KBM-7 (cell line): ENCODE measurements at regions not wholly inside any gene's neighbourhood (a gene's known extent, or its start where the extent isn't known, plus 50 kb on each side); places are given as distances from the start of the nearest gene placed in this dataset.

Source experiments
- DNase-seq: peaks from one replicate; pipeline ENCODE4 v3.0.0-alpha.2; 2015
- in situ Hi-C: fragments of 300-500 bp; cut with MboI; formaldehyde crosslinking; loops from 2 replicates; pipeline ENCODE4 v1.14.3; 2020; ENCODE audit warnings: low sequenced_read_pairs, low pct_unique_long_range_greater_than_20kb, mixed read lengths

GRCh38 chr11:70500076-70500847 is 101.9 kb downstream of the CTTN start:
- in situ Hi-C loops: no loop called here
- no peak for DNase-seq

DNA sequence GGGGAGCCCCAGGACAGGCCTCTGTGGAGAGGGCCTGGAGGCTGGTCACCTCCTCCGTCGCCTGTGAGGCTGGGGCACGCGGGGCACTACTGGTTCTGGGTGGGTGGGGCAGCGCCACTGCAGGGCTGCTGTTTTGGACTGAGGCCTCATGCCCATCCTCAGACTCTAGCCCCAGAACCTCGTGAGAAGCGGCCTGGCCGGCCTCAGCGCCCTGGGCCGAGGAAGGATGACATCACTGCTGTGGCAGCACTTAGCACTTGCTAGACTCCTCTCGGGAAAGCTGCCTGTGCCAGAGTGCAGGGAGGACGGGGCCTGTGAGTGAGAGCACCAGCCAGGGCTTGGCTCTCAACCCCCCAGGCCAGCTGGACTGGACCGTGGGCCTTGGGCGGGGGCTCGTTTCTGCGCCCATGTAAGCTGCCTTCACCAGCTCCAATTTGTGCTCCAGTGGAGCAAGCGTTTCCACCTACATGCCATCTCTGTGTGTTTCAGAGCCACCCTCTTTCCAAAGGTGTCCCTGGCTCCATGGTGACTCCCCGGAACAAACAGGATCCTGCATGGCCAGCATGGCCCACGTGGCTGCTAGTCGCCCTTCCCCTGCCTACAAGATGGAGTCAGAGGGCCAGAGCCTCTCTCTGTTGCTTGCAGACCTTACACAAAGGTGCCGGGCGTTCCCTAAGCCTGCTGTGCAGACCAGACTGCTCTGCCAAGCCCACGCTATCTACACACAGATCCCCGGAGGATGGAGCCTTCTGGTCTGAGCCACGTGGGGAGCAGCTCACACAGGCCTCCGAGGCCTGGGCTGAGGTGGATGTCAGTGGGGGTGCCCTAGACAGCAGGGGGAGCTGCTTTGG is 102.9 kb downstream of the CTTN start:
- no peak for DNase-seq
- in situ Hi-C loops: no loop called here

GRCh38 chr11:70501933-70502540 is 103.7 kb downstream of the CTTN start:
- in situ Hi-C loops: no loop called here
- no peak for DNase-seq

- in situ Hi-C loops: no loop called here
- no peak for DNase-seq
Measured at GRCh38 chr11:70502677-70503467, 104.5 kb downstream of the CTTN start.

GRCh38 chr11:70503468-70504221 is 105.3 kb downstream of the CTTN start:
- in situ Hi-C loops: no loop called here
- DNase-seq: no peak

DNA sequence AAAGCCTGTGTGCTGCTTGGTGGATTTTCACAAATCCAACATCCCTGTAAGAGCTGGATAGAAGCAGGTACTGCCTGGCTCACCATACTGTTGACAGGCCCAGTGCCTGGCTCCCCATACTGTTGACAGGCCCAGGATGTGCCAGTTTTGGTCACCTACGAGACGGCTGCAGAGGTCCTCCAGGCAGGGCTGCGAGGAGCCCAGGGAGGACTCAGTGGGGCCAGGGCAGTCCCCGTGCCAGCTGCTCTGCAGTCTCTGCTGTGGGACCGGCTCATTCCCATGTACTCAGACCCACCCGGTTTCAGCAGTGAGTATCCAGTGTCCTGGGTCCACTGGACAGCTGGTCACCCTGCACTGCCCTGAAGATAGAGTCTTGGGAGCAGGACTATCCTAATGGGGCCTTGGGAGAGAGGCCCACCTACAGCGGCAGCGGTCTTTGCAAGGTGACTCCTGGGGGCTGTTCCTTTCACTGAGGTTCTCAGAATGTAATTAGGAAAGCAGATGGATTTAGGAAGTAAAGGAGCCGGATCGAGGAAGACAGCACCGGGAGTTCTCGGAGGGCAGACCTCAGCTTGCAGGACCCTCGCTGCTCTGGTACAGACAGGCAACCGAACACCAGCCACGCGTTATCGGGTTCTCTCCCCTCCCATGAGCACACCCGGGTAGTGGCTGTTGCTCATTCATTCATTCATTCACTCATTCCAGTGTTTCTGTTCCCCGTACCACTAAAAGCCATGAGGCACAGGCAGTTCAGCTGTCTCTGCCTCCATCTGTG is 106.1 kb downstream of the CTTN start:
- in situ Hi-C loops: no loop called here

DNA sequence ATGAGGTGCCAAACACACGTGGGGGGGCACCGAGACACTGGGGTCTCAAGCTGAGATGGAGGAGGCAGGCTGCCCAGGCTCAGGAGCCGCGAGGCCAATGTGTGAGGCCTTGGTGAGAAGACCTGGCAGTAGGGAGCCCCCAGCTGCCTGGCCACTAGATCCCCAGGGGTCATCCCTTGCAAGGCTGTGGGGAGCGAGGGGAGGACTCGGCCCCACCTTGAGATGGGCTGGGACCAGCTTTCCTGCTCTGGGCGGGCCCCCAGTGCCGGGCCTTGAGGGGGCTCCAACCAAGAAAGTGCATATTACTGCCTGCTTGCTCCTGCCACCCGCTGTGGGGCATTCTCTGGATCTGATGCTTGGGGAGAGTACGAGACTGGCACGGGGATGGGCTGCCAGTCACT is 107.0 kb downstream of the CTTN start:
- in situ Hi-C loops: no loop called here
- no peak for DNase-seq

More for the DNA sequence above, 106.1 kb downstream of the CTTN start:
- DNase-seq: no peak

DNA sequence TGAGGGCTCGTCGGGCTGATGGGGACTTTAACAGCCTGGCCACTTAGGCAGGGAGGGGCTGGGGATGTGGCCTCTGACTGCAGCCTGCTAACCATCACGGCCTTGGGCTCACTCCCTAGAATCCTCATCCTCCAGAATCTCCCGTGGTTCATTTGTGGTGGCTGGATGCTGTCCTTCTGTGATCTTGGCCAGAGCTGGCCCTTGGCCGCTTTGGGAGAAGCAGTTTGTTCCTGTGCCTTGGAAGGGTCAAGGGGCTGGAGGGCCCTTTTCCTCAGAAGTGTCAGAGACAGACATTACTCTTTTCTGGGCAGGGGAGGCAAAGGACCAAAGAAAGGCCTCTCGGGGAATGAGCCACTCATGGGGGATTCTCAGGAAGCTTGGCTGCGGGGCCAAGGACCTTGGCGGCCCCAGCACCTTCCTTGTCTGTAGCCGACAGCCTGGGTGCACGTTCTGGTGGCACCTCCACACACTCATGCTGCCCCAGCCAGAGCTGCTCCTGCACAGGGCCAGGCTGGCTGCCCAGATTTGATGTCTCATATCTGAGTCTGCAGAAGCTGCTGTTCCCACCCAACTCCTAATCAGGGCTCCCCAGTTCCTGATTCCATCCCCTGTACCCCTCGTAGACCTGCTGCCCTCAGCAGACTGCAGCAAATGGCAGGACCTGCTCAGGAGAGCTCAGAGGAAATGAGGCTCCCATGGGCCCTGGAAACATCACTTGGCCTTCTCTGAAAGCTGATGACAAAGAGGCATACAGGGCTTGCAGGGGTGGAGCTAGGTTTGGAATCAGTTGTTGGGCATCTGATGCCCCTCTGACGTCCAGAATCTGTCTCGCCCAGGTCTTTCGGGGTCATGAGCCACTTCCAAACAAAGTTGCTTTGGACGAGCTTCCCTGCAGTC is 107.7 kb downstream of the CTTN start:
- in situ Hi-C loops: no loop called here
- no peak for DNase-seq

- in situ Hi-C loops: no loop called here
- DNase-seq: no peak
Measured at GRCh38 chr11:70506658-70506970, 108.3 kb downstream of the CTTN start.

DNA sequence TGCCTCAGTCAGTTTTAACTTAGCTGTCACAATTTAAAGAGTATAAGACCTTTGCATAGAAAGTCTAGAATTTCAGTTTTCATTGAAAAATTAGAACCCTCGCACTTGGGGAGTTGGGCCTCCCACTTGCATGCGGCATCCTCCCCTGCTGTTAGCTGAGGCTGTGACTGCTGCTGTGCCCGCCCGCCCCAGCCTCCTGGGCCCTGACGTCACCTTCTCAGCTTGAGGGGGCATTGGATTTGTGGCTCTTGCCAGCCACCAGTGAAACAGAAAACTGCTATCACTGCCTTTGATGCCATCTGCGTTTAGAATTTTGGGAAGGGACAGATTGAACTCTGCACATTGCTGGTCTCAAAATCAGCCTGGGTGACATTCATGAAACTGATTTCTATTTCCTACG is 108.7 kb downstream of the CTTN start:
- in situ Hi-C loops: no loop called here
- no peak for DNase-seq

- no peak for DNase-seq
- in situ Hi-C loops: no loop called here
Measured at GRCh38 chr11:70507466-70508230, 109.3 kb downstream of the CTTN start.

- DNase-seq: no peak
- in situ Hi-C loops: no loop called here
Measured at GRCh38 chr11:70508231-70508480, 109.8 kb downstream of the CTTN start.

GRCh38 chr11:70509476-70509875 is 111.1 kb downstream of the CTTN start:
- in situ Hi-C loops: no loop called here
- DNase-seq: no peak

- no peak for DNase-seq
- in situ Hi-C loops: no loop called here
Measured at GRCh38 chr11:70510106-70510505, 111.8 kb downstream of the CTTN start.

GRCh38 chr11:70510571-70510970 is 112.2 kb downstream of the CTTN start:
- DNase-seq: no peak
- in situ Hi-C loops: no loop called here

DNA sequence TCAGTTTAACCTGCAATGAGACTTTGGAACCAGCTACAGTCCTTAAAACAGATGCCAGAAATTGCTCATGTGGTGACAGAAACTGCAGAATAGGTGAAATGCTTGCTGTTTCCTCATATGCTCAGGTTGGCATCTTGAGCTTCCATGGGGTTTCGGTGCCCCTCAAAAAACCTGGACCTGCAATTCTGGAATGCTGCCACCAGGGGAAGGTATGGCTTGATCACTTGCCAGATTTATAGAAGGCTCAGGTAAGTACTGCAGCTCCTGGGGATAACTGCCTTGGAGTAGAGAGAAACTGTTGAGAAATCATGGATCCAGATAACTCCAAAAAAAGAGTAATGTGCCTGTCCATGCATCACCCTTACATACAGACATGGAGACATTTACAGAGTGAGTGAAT is 113.0 kb downstream of the CTTN start:
- in situ Hi-C loops: no loop called here

DNA sequence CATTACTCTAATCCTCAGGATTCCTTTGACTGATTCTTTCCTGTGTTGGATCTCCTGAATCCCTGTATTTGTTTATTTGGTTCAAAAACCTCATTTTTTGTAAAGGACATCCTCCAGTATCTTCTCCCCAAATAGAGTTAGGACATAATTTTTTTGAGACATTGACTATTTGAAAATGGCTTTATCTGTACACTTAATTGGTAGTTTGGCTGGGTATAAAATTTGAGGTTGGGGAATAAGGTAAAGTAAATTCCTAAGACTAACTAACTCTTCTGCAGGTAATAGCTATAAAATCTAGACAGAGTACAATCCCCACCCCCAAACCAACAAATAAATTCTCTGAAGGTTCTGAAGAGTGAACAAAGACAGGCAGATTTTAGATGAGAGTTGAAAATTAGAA is 114.4 kb downstream of the CTTN start:
- in situ Hi-C loops: no loop called here
- DNase-seq: no peak

More for the DNA sequence above, 113.0 kb downstream of the CTTN start:
- DNase-seq: no peak
